A549 (cell line): ENCODE measurements at regions not wholly inside any gene's neighbourhood (a gene's known extent, or its start where the extent isn't known, plus 50 kb on each side); places are given as distances from the start of the nearest gene placed in this dataset.

ENCODE experiments used
- ATAC-seq, 2 experiments: fragments of 200-7000 bp in 1 of 2; fragments of >200 bp in 1 of 2; cut with Nextera tagmentation in 1 of 2; cut with Tn5 transposase in 1 of 2; 3 replicates each; pipeline versions ENCODE4 v1.8.0 to v1.9.1; 2018 to 2020; ENCODE audit warnings: mild to moderate bottlenecking in 1 of 2, moderate library complexity in 1 of 2
- CTCF ChIA-PET: fragments of 300-600 bp; sonication (Branson Sonifier 250); formaldehyde crosslinking; extraction: SDS; loops from one replicate; lab custom pipeline; 2021; ENCODE audit warnings: antibody characterized with exemption, inconsistent platforms; lab: Yijun Ruan, JAX
- POLR2A ChIA-PET: fragments of 350-600 bp; formaldehyde crosslinking; extraction: SDS; loops from one replicate; lab custom pipeline; 2021; ENCODE audit warnings: antibody characterized with exemption, inconsistent platforms; lab: Yijun Ruan, JAX
- DNase-seq, 2 experiments: peaks; one replicate each; pipeline versions ENCODE4 v3.0.0 to v3.0.0-alpha.2; 2011 to 2016; ENCODE audit warnings: low read depth in 1 of 2, low spot score in 1 of 2
- FAIRE-seq: peaks from 2 replicates; lab custom pipeline; 2011; peaks lifted over from hg19 to GRCh38; lab: Jason Lieb, UNC
- H3K27ac ChIP-seq, 2 experiments: fragments of >200 bp; sonication (Bioruptor Twin); formaldehyde crosslinking; 3 replicates each; pipeline ENCODE4 v1.5.1; 2016 to 2017
- H3K4me1 ChIP-seq: fragments of >200 bp; sonication (Bioruptor Twin); formaldehyde crosslinking; 3 replicates; pipeline ENCODE4 v1.6.1; 2016
- H3K4me2 ChIP-seq: fragments of >200 bp; sonication (Bioruptor Twin); formaldehyde crosslinking; 3 replicates; pipeline ENCODE4 v1.6.1; 2016
- H3K4me3 ChIP-seq: fragments of >200 bp; sonication (Bioruptor Twin); formaldehyde crosslinking; 3 replicates; pipeline ENCODE4 v1.5.1; 2016
- H3K9me3 ChIP-seq: fragments of >200 bp; sonication (Bioruptor Twin); formaldehyde crosslinking; 3 replicates; pipeline ENCODE4 v1.6.1; 2016
- ATOH8 ChIP-seq: fragments of 250-450 bp; sonication (Bioruptor Pico); IDR thresholded peaks from 2 replicates; pipeline ENCODE4 v1.5.0; 2020; ENCODE audit warnings: low read depth, mild to moderate bottlenecking, moderate library complexity
- BCL3 ChIP-seq: fragments of >200 bp; sonication (Bioruptor Twin); formaldehyde crosslinking; IDR thresholded peaks from 3 replicates; pipeline ENCODE4 v1.6.1; 2016
- CBX2 ChIP-seq: fragments of 200-600 bp; sonication (generic); IDR thresholded peaks from 2 replicates; pipeline ENCODE4 v1.6.1; 2016; ENCODE audit warnings: low read depth, mild to moderate bottlenecking, borderline replicate concordance
- CEBPB ChIP-seq, 2 experiments: fragments of >200 bp in 1 of 2; sonication (Bioruptor Twin) in 1 of 2; formaldehyde crosslinking in 1 of 2; IDR thresholded peaks; 2 replicates each; pipeline ENCODE4 v1.6.1; 2012 to 2016
- EHF ChIP-seq: fragments of 250-450 bp; sonication (Bioruptor Pico); IDR thresholded peaks from 2 replicates; pipeline ENCODE4 v1.5.0; 2020; ENCODE audit warnings: mild to moderate bottlenecking
- EHMT2 ChIP-seq: fragments of 200-600 bp; sonication (generic); IDR thresholded peaks from 2 replicates; pipeline ENCODE4 v1.6.1; 2016; ENCODE audit warnings: antibody characterized with exemption, low read depth, mild to moderate bottlenecking, moderate library complexity
- EP300 ChIP-seq, 2 experiments: fragments of >200 bp; sonication (Bioruptor Twin); formaldehyde crosslinking; IDR thresholded peaks; 2 replicates in 1 of 2; 3 replicates in 1 of 2; pipeline ENCODE4 v1.6.1; 2016 to 2017
- FOSB ChIP-seq: fragments of 250-450 bp; sonication (Bioruptor Pico); IDR thresholded peaks from 2 replicates; pipeline ENCODE4 v1.5.0; 2020; ENCODE audit warnings: mild to moderate bottlenecking, moderate library complexity
- FOSL2 ChIP-seq, 2 experiments: fragments of 450-650 bp in 1 of 2; fragments of >200 bp in 1 of 2; sonication (Bioruptor Twin) in 1 of 2; formaldehyde crosslinking; IDR thresholded peaks; 2 replicates each; pipeline versions ENCODE4 v1.5.0 to v1.6.1; 2016 to 2020; ENCODE audit warnings: mild to moderate bottlenecking in 1 of 2, moderate library complexity in 1 of 2
- FOXS1 ChIP-seq: fragments of 250-450 bp; sonication (Bioruptor Pico); IDR thresholded peaks from 2 replicates; pipeline ENCODE4 v1.5.0; 2020; ENCODE audit warnings: mild to moderate bottlenecking, moderate library complexity
- GATA3 ChIP-seq: IDR thresholded peaks from 2 replicates; pipeline ENCODE4 v1.6.1; 2012; ENCODE audit warnings: borderline replicate concordance
- HEYL ChIP-seq: fragments of 250-450 bp; sonication (Bioruptor Pico); IDR thresholded peaks from 2 replicates; pipeline ENCODE4 v1.8.0; 2021; ENCODE audit warnings: mild to moderate bottlenecking, moderate library complexity
- HOXB5 ChIP-seq: fragments of 250-450 bp; sonication (Bioruptor Pico); IDR thresholded peaks from 2 replicates; pipeline ENCODE4 v1.5.0; 2020; ENCODE audit warnings: mild to moderate bottlenecking, moderate library complexity
- JUN ChIP-seq, 2 experiments: fragments of >200 bp; sonication (Bioruptor Twin); formaldehyde crosslinking; IDR thresholded peaks; 2 replicates in 1 of 2; 3 replicates in 1 of 2; pipeline ENCODE4 v1.6.1; 2016 to 2017
- JUNB ChIP-seq: fragments of >200 bp; sonication (Bioruptor Twin); formaldehyde crosslinking; IDR thresholded peaks from 2 replicates; pipeline ENCODE4 v1.6.1; 2016
- KDM1A ChIP-seq: fragments of 200-600 bp; sonication (generic); IDR thresholded peaks from 2 replicates; pipeline ENCODE4 v1.6.1; 2016; ENCODE audit warnings: low read depth, mild to moderate bottlenecking
- MAFK ChIP-seq: fragments of 450-650 bp; IDR thresholded peaks from 2 replicates; pipeline ENCODE4 v1.6.1; 2014; ENCODE audit not compliant: partially characterized antibody
- MAX ChIP-seq: IDR thresholded peaks from 2 replicates; pipeline ENCODE4 v1.6.1; 2012
- NPAS2 ChIP-seq: fragments of 250-450 bp; sonication (Bioruptor Pico); IDR thresholded peaks from 2 replicates; pipeline ENCODE4 v1.8.0; 2022; ENCODE audit warnings: mild to moderate bottlenecking, moderate library complexity, borderline replicate concordance
- PBX3 ChIP-seq: IDR thresholded peaks from 2 replicates; pipeline ENCODE4 v1.6.1; 2012
- RAD21 ChIP-seq, 2 experiments: fragments of >200 bp in 1 of 2; sonication (Bioruptor Twin) in 1 of 2; formaldehyde crosslinking in 1 of 2; IDR thresholded peaks in 1 of 2; conservative IDR thresholded peaks in 1 of 2; 2 replicates in 1 of 2; 3 replicates in 1 of 2; pipeline ENCODE4 v1.6.1; 2012 to 2018; ENCODE audit warnings: inconsistent platforms in 1 of 2
- RARB ChIP-seq: fragments of 250-450 bp; sonication (Bioruptor Pico); IDR thresholded peaks from 2 replicates; pipeline ENCODE4 v1.8.0; 2021; ENCODE audit warnings: mild to moderate bottlenecking, moderate library complexity
- RCOR1 ChIP-seq: fragments of 150-350 bp; IDR thresholded peaks from 2 replicates; pipeline ENCODE4 v1.6.1; 2014; ENCODE audit warnings: antibody characterized with exemption, low read length, low read depth
- REST ChIP-seq: fragments of 200-600 bp; sonication (generic); IDR thresholded peaks from 2 replicates; pipeline ENCODE4 v1.6.1; 2016; ENCODE audit warnings: antibody characterized with exemption, mild to moderate bottlenecking, moderate library complexity
- RNF2 ChIP-seq: fragments of 200-600 bp; sonication (generic); IDR thresholded peaks from 2 replicates; pipeline ENCODE4 v1.6.1; 2016; ENCODE audit warnings: low read depth, mild to moderate bottlenecking, antibody characterized with exemption, moderate library complexity, borderline replicate concordance
- SMC3 ChIP-seq: fragments of >200 bp; sonication (Bioruptor Twin); formaldehyde crosslinking; IDR thresholded peaks from 3 replicates; pipeline ENCODE4 v1.6.1; 2018; ENCODE audit warnings: inconsistent platforms
- SREBF2 ChIP-seq: fragments of 450-650 bp; IDR thresholded peaks from 2 replicates; pipeline ENCODE4 v1.6.1; 2014; ENCODE audit warnings: mild to moderate bottlenecking, moderate library complexity
- TFCP2L1 ChIP-seq: fragments of 250-450 bp; sonication (Bioruptor Pico); IDR thresholded peaks from 2 replicates; pipeline ENCODE4 v1.5.0; 2021; ENCODE audit warnings: mild to moderate bottlenecking
- TP53 ChIP-seq: fragments of 250-450 bp; sonication (Bioruptor Pico); IDR thresholded peaks from 2 replicates; pipeline ENCODE4 v1.5.0; 2021; ENCODE audit warnings: mild to moderate bottlenecking, moderate library complexity
- ZC3H11A ChIP-seq: fragments of 450-650 bp; IDR thresholded peaks from 2 replicates; pipeline ENCODE4 v1.6.1; 2014; ENCODE audit warnings: antibody characterized with exemption, mild to moderate bottlenecking
- ZNF302 ChIP-seq: fragments of 250-450 bp; sonication (Bioruptor Pico); IDR thresholded peaks from 2 replicates; pipeline ENCODE4 v1.9.0; 2021; ENCODE audit warnings: inconsistent platforms, mild to moderate bottlenecking, moderate library complexity
- WGBS: methylation state at CpG from one replicate; pipeline ENCODE4 v1.1.6; 2017; ENCODE audit errors: missing lambda C conversion rate; 5-methylcytosine and 5-hydroxymethylcytosine counted together

GRCh38 chr12:87439990-87440827, 589.0 kb downstream of the C12orf50 start:
- 2% methylated on average over 2 of the region's 2 CpGs for whole genome bisulfite sequencing
- Histone ChIP-seq H3K4me3 (no peak overlapping the region), H3K27ac (peak overlapping the region; percentile 81 to 85), H3K9me3 (peaks cover 27% of the 10 kb centered on the region; the same call in 1 of the 3 replicates), H3K4me1 (peaks cover 23% of the 10 kb centered on the region), H3K4me2 (peak overlapping the region; percentile 44)
- ChIA-PET CTCF (no interaction called here), POLR2A (no interaction called here)
- DNase-seq, result peak; percentile 27 to 94
- peak; percentile 82 for FAIRE-seq
- ATAC-seq, result peak; percentile 96 to 97
- peak; percentile 82 for TF ChIP-seq FOSL2 (IDR thresholded peaks at IDR 0.05)
- peak; percentile 93 for TF ChIP-seq FOSL2 (CRISPR knock-in tag; IDR thresholded peaks at IDR 0.05)
- no peak for TF ChIP-seq RARB
- TF ChIP-seq SMC3, result peak; percentile 49; the same call in 2 of the 3 replicates
- no peak for TF ChIP-seq EHMT2
- peak in 1 of 2 experiments; percentile 58; a peak in 3 of 5 replicates for TF ChIP-seq RAD21 (conservative IDR thresholded peaks at IDR 0.05 in 1 of 2, IDR thresholded peaks at IDR 0.05 in 1 of 2)
- peak; percentile 92 for TF ChIP-seq FOXS1 (CRISPR knock-in tag)
- peak; percentile 93 for TF ChIP-seq JUNB
- peak; percentile 56; the same call in 1 of the 2 replicates for TF ChIP-seq MAX
- peak; percentile 87 for TF ChIP-seq FOSB
- TF ChIP-seq HOXB5 (CRISPR knock-in tag), result peak; percentile 96
- TF ChIP-seq CEBPB (IDR thresholded peaks at IDR 0.05), result peak; percentile 82 to 97
- TF ChIP-seq MAFK, result peak; percentile 92
- no peak for TF ChIP-seq NPAS2 (CRISPR knock-in tag)
- TF ChIP-seq ZNF302 (CRISPR knock-in tag), result peak; percentile 88
- peak; percentile 56; the same call in 1 of the 2 replicates for TF ChIP-seq TFCP2L1
- TF ChIP-seq RCOR1, result no peak
- TF ChIP-seq EP300 (IDR thresholded peaks at IDR 0.05), result peak; percentile 78 to 86; a peak in 3 of 5 replicates
- peak; percentile 79 to 82; a peak in 3 of 5 replicates for TF ChIP-seq JUN (IDR thresholded peaks at IDR 0.05)
- peak; percentile 96 for TF ChIP-seq ATOH8 (CRISPR knock-in tag)
- no peak for TF ChIP-seq PBX3
- TF ChIP-seq GATA3, result peak; percentile 98
- no peak for TF ChIP-seq REST
- TF ChIP-seq HEYL (CRISPR knock-in tag), result 0 out of 2 replicates have a peak, but pooled peaks have one; percentile 42
- TF ChIP-seq RNF2, result no peak
- TF ChIP-seq KDM1A, result no peak
- peak; percentile 94 for TF ChIP-seq EHF (CRISPR knock-in tag)
- peak; percentile 71; the same call in 1 of the 3 replicates for TF ChIP-seq BCL3
- TF ChIP-seq CBX2, result no peak
- no peak for TF ChIP-seq SREBF2
- no peak for TF ChIP-seq TP53 (CRISPR knock-in tag)
- TF ChIP-seq ZC3H11A, result no peak
